A549 (cell line): ENCODE measurements at regions not wholly inside any gene's neighbourhood (a gene's known extent, or its start where the extent isn't known, plus 50 kb on each side); places are given as distances from the start of the nearest gene placed in this dataset.

Source experiments
- CHD2 ChIP-seq: fragments of 150-350 bp; IDR thresholded peaks from 2 replicates; pipeline ENCODE4 v1.6.1; 2014; ENCODE audit warnings: low read length; ENCODE audit not compliant: partially characterized antibody
- CTCF ChIP-seq: fragments of >200 bp; sonication (Bioruptor Twin); formaldehyde crosslinking; IDR thresholded peaks from 3 replicates; pipeline ENCODE4 v1.5.1; 2016
- EP300 ChIP-seq, 2 experiments: fragments of >200 bp; sonication (Bioruptor Twin); formaldehyde crosslinking; IDR thresholded peaks; 2 replicates in 1 of 2; 3 replicates in 1 of 2; pipeline ENCODE4 v1.6.1; 2016 to 2017
- KDM5A ChIP-seq: fragments of 200-600 bp; sonication (generic); IDR thresholded peaks from 2 replicates; pipeline ENCODE4 v1.6.1; 2016; ENCODE audit warnings: antibody characterized with exemption, mild to moderate bottlenecking
- MAX ChIP-seq: IDR thresholded peaks from 2 replicates; pipeline ENCODE4 v1.6.1; 2012
- PBX3 ChIP-seq: IDR thresholded peaks from 2 replicates; pipeline ENCODE4 v1.6.1; 2012
- POLR2A ChIP-seq: IDR thresholded peaks from 2 replicates; pipeline ENCODE4 v1.6.1; 2012; ENCODE audit warnings: mild to moderate bottlenecking, low read length
- RAD21 ChIP-seq, 2 experiments: fragments of >200 bp in 1 of 2; sonication (Bioruptor Twin) in 1 of 2; formaldehyde crosslinking in 1 of 2; IDR thresholded peaks in 1 of 2; conservative IDR thresholded peaks in 1 of 2; 2 replicates in 1 of 2; 3 replicates in 1 of 2; pipeline ENCODE4 v1.6.1; 2012 to 2018; ENCODE audit warnings: inconsistent platforms in 1 of 2
- REST ChIP-seq: fragments of 200-600 bp; sonication (generic); IDR thresholded peaks from 2 replicates; pipeline ENCODE4 v1.6.1; 2016; ENCODE audit warnings: antibody characterized with exemption, mild to moderate bottlenecking, moderate library complexity
- TFCP2L1 ChIP-seq: fragments of 250-450 bp; sonication (Bioruptor Pico); IDR thresholded peaks from 2 replicates; pipeline ENCODE4 v1.5.0; 2021; ENCODE audit warnings: mild to moderate bottlenecking

GRCh38 chr7:97512441-97513207 lies 219.3 kb upstream of the TAC1 start:
- TF ChIP-seq MAX (no peak), EP300 (IDR thresholded peaks at IDR 0.05) (no peak), POLR2A (no peak), KDM5A (no peak), TFCP2L1 (no peak), CTCF (no peak), CHD2 (no peak), REST (no peak), RAD21 (conservative IDR thresholded peaks at IDR 0.05 in 1 of 2, IDR thresholded peaks at IDR 0.05 in 1 of 2) (no peak), PBX3 (no peak)
